H9 (cell line): ENCODE measurements at regions not wholly inside any gene's neighbourhood (a gene's known extent, or its start where the extent isn't known, plus 50 kb on each side); places are given as distances from the start of the nearest gene placed in this dataset.

Experiments used
- DNase-seq: peaks from one replicate; pipeline ENCODE4 v3.0.0-alpha.2; 2017
- H2AFZ ChIP-seq: one replicate; pipeline ENCODE4 v1.6.1; 2013; ENCODE audit warnings: mild to moderate bottlenecking, low read length, control low read depth, moderate library complexity
- H2AK5ac ChIP-seq: 2 replicates; pipeline ENCODE4 v1.6.1; 2013; ENCODE audit warnings: low read length, control low read depth, mixed read lengths; ENCODE audit not compliant: insufficient read length
- H2BK120ac ChIP-seq: one replicate; pipeline ENCODE4 v1.6.1; 2013; ENCODE audit warnings: low read depth, mild to moderate bottlenecking, low read length, control low read depth, inconsistent platforms; ENCODE audit not compliant: poor library complexity, severe bottlenecking
- H2BK12ac ChIP-seq: 2 replicates; pipeline ENCODE4 v1.6.1; 2013; ENCODE audit warnings: low read length, control low read depth, mixed read lengths, low read depth; ENCODE audit not compliant: insufficient read length
- H2BK15ac ChIP-seq: 2 replicates; pipeline ENCODE4 v1.6.1; 2013; ENCODE audit warnings: low read depth, low read length, control low read depth
- H2BK20ac ChIP-seq: one replicate; pipeline ENCODE4 v1.6.1; 2013; ENCODE audit warnings: low read depth, mild to moderate bottlenecking, low read length, control low read depth, inconsistent platforms; ENCODE audit not compliant: poor library complexity, severe bottlenecking
- H2BK5ac ChIP-seq: 2 replicates; pipeline ENCODE4 v1.6.1; 2013; ENCODE audit warnings: low read length, control low read depth, mixed read lengths; ENCODE audit not compliant: insufficient read length
- H3K14ac ChIP-seq: 2 replicates; pipeline ENCODE4 v1.6.1; 2013; ENCODE audit warnings: low read length, control low read depth; ENCODE audit not compliant: insufficient read depth
- H3K18ac ChIP-seq: 2 replicates; pipeline ENCODE4 v1.6.1; 2013; ENCODE audit warnings: low read depth, mild to moderate bottlenecking, mixed read lengths, low read length, control low read depth; ENCODE audit not compliant: insufficient read length
- H3K23ac ChIP-seq: 2 replicates; pipeline ENCODE4 v1.6.1; 2013; ENCODE audit warnings: low read length, control low read depth, mixed read lengths, low read depth; ENCODE audit not compliant: insufficient read length
- H3K23me2 ChIP-seq: 2 replicates; pipeline ENCODE4 v1.6.1; 2013; ENCODE audit warnings: low read depth, mild to moderate bottlenecking, mixed read lengths, low read length, control low read depth; ENCODE audit not compliant: insufficient read length, poor library complexity, severe bottlenecking
- H3K27ac ChIP-seq: 2 replicates; pipeline ENCODE4 v1.5.1; 2013; ENCODE audit warnings: low read length, control low read depth, mixed read lengths, low read depth; ENCODE audit not compliant: insufficient read length
- H3K27me3 ChIP-seq: 2 replicates; pipeline ENCODE4 v1.6.1; 2013; ENCODE audit warnings: low read length, control low read depth, inconsistent platforms; ENCODE audit not compliant: insufficient read depth
- H3K4ac ChIP-seq: 2 replicates; pipeline ENCODE4 v1.6.1; 2013; ENCODE audit warnings: low read depth, mild to moderate bottlenecking, control low read depth, inconsistent platforms, low read length, moderate library complexity
- H3K4me1 ChIP-seq: 2 replicates; pipeline ENCODE4 v1.6.1; 2013; ENCODE audit warnings: low read length, control low read depth, inconsistent platforms; ENCODE audit not compliant: insufficient read depth
- H3K4me2 ChIP-seq: 2 replicates; pipeline ENCODE4 v1.6.1; 2013; ENCODE audit warnings: low read length, control low read depth, mixed read lengths; ENCODE audit not compliant: insufficient read length, insufficient read depth
- H3K56ac ChIP-seq: 2 replicates; pipeline ENCODE4 v1.6.1; 2013; ENCODE audit warnings: low read depth, mild to moderate bottlenecking, mixed read lengths, low read length, control low read depth; ENCODE audit not compliant: insufficient read length
- H3K79me1 ChIP-seq: 2 replicates; pipeline ENCODE4 v1.6.1; 2013; ENCODE audit warnings: low read depth, mild to moderate bottlenecking, moderate library complexity, low read length, control low read depth, inconsistent platforms; ENCODE audit not compliant: insufficient read depth, poor library complexity, severe bottlenecking
- H3K79me2 ChIP-seq: 2 replicates; pipeline ENCODE4 v1.6.1; 2013; ENCODE audit warnings: low read length, control low read depth, inconsistent platforms; ENCODE audit not compliant: insufficient read depth
- H3K9ac ChIP-seq: 2 replicates; pipeline ENCODE4 v1.6.1; 2013; ENCODE audit warnings: low read length, control low read depth, mixed read lengths; ENCODE audit not compliant: insufficient read length; ENCODE audit errors: extremely low read depth
- H3K9me3 ChIP-seq: one replicate; pipeline ENCODE4 v1.6.1; 2013; ENCODE audit warnings: low read depth, low read length, inconsistent platforms; ENCODE audit not compliant: control insufficient read depth
- H3T11ph ChIP-seq: one replicate; pipeline ENCODE4 v1.6.1; 2013; ENCODE audit warnings: mild to moderate bottlenecking, low read length, control low read depth, inconsistent platforms
- H4K20me1 ChIP-seq: one replicate; pipeline ENCODE4 v1.6.1; 2013; ENCODE audit not compliant: control insufficient read depth, insufficient read length, insufficient read depth
- H4K5ac ChIP-seq: 2 replicates; pipeline ENCODE4 v1.6.1; 2013; ENCODE audit warnings: low read depth, mild to moderate bottlenecking, mixed read lengths, low read length, control low read depth; ENCODE audit not compliant: insufficient read length
- H4K8ac ChIP-seq: replicated peaks from 2 replicates; pipeline ENCODE4 v1.6.1; 2013; ENCODE audit warnings: low read length, control low read depth, mixed read lengths, low read depth; ENCODE audit not compliant: insufficient read length
- H4K91ac ChIP-seq: 2 replicates; pipeline ENCODE4 v1.6.1; 2013; ENCODE audit warnings: low read depth, mild to moderate bottlenecking, moderate library complexity, mixed read lengths, low read length, control low read depth; ENCODE audit not compliant: insufficient read length
- H3K27ac Mint-ChIP-seq, 3 experiments: 2 replicates in 2 of 3; 3 replicates in 1 of 3; pipeline ENCODE4 v1.8.0; 2020 to 2021; ENCODE audit warnings: mixed read lengths in 3 of 3, mild to moderate bottlenecking in 1 of 3, moderate library complexity in 1 of 3
- H3K27me3 Mint-ChIP-seq: 2 replicates; pipeline ENCODE4 v1.8.0; 2021; ENCODE audit warnings: low read depth, mild to moderate bottlenecking, moderate library complexity, mixed read lengths
- H3K36me3 Mint-ChIP-seq, 3 experiments: 2 replicates in 2 of 3; 3 replicates in 1 of 3; pipeline ENCODE4 v1.8.0; 2020 to 2021; ENCODE audit warnings: low read depth in 3 of 3, mixed read lengths in 3 of 3; ENCODE audit not compliant: insufficient read depth in 1 of 3
- H3K4me1 Mint-ChIP-seq, 2 experiments: 2 replicates each; pipeline ENCODE4 v1.8.0; 2020; ENCODE audit warnings: mixed read lengths in 2 of 2
- H3K4me3 Mint-ChIP-seq, 2 experiments: 2 replicates in 1 of 2; 3 replicates in 1 of 2; pipeline ENCODE4 v1.8.0; 2020 to 2021; ENCODE audit warnings: mild to moderate bottlenecking in 2 of 2, mixed read lengths in 2 of 2, moderate library complexity in 1 of 2
- H3K9me3 Mint-ChIP-seq, 2 experiments: 2 replicates in 1 of 2; 3 replicates in 1 of 2; pipeline ENCODE4 v1.8.0; 2020; ENCODE audit warnings: mild to moderate bottlenecking in 2 of 2, mixed read lengths in 2 of 2, moderate library complexity in 1 of 2
- WGBS: extraction: QIAGEN DNeasy Blood & Tissue Kit; methylation state at CpG from one replicate; pipeline ENCODE4 v1.1.7; 2013; ENCODE audit warnings: missing lambda C conversion rate, low lambda C conversion rate, mixed read lengths; ENCODE audit not compliant: insufficient read length; ENCODE audit errors: extremely low coverage; 5-methylcytosine and 5-hydroxymethylcytosine counted together
- TF ChIP-seq, protein P1 (sequence below): fragments of 200-600 bp; sonication (generic); conservative IDR thresholded peaks from 3 replicates; pipeline ENCODE4 v1.8.0; 2021; ENCODE audit warnings: antibody characterized with exemption, mild to moderate bottlenecking

DNA sequence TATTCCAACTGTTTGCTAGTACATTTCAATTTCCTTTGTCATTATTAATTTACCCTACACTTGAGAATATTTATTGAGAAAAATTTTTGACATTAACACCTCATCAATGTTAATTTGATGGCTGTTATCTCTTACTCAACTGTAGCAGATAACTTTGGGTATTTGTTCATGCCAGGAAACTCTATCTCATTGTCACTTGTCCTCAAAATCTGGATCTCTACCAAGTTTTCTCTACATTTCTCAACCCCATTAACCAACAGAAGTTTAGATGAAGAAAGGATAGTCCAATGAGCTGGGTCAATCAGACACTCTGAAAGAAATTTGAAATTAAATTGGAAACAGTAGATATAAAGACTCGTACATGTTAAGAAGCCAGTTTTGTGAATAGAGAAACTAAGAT lies 395.3 kb downstream of the TUSC1 start:
- Mint-ChIP-seq H3K27ac (peak overlapping the region in 1 of 3 experiments; percentile 64; a peak in 1 of 7 replicates), H3K4me3 (no peak overlapping the region), H3K27me3 (no peaks in the 10 kb centered on the region), H3K4me1 (no peaks in the 10 kb centered on the region), H3K9me3 (no peaks in the 10 kb centered on the region), H3K36me3 (no peaks in the 10 kb centered on the region)
- Histone ChIP-seq H3K9me3 (no peaks in the 10 kb centered on the region), H3K14ac (no peak overlapping the region), H4K91ac (no peak overlapping the region), H4K5ac (no peak overlapping the region), H3K4me2 (no peak overlapping the region), H2BK120ac (no peak overlapping the region), H3K56ac (no peak overlapping the region), H3K4me1 (no peaks in the 10 kb centered on the region), H3K23ac (no peak overlapping the region), H3K27me3 (no peaks in the 10 kb centered on the region), H3T11ph (no peak overlapping the region), H3K4ac (no peak overlapping the region), H3K23me2 (no peaks in the 10 kb centered on the region), H2AK5ac (no peak overlapping the region), H2AFZ (no peak overlapping the region), H2BK20ac (no peak overlapping the region), H2BK5ac (no peak overlapping the region), H4K20me1 (no peaks in the 10 kb centered on the region), H3K79me2 (no peaks in the 10 kb centered on the region), H2BK12ac (no peak overlapping the region), H3K18ac (no peak overlapping the region), H4K8ac (no peak overlapping the region), H3K9ac (no peak overlapping the region), H2BK15ac (no peak overlapping the region), H3K79me1 (no peaks in the 10 kb centered on the region), H3K27ac (no peak overlapping the region)
- DNase-seq: no peak
- no CpG with 5 or more reads among the region's 1 CpG for WGBS
- TF ChIP-seq, protein P1, sequence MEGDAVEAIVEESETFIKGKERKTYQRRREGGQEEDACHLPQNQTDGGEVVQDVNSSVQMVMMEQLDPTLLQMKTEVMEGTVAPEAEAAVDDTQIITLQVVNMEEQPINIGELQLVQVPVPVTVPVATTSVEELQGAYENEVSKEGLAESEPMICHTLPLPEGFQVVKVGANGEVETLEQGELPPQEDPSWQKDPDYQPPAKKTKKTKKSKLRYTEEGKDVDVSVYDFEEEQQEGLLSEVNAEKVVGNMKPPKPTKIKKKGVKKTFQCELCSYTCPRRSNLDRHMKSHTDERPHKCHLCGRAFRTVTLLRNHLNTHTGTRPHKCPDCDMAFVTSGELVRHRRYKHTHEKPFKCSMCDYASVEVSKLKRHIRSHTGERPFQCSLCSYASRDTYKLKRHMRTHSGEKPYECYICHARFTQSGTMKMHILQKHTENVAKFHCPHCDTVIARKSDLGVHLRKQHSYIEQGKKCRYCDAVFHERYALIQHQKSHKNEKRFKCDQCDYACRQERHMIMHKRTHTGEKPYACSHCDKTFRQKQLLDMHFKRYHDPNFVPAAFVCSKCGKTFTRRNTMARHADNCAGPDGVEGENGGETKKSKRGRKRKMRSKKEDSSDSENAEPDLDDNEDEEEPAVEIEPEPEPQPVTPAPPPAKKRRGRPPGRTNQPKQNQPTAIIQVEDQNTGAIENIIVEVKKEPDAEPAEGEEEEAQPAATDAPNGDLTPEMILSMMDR: no peak
